SK-N-SH (cell line): ENCODE measurements at regions not wholly inside any gene's neighbourhood (a gene's known extent, or its start where the extent isn't known, plus 50 kb on each side); places are given as distances from the start of the nearest gene placed in this dataset.

Experiments used
- CTCF ChIA-PET: fragments of 300-600, 350-600 bp; formaldehyde crosslinking; extraction: SDS; loops from one replicate; lab custom pipeline; 2021; lab: Yijun Ruan, JAX
- POLR2A ChIA-PET: fragments of 350-600 bp; sonication (Branson Sonifier 250); formaldehyde crosslinking; extraction: SDS; loops from one replicate; lab custom pipeline; 2020; ENCODE audit warnings: antibody characterized with exemption, inconsistent platforms; lab: Yijun Ruan, JAX
- DNase-seq: peaks from one replicate; pipeline ENCODE4 v3.0.0; 2012
- H2AFZ ChIP-seq: fragments of 200-600 bp; sonication (generic); 2 replicates; pipeline ENCODE4 v1.8.1; 2016; ENCODE audit warnings: antibody characterized with exemption, mild to moderate bottlenecking, low read depth
- H3F3A ChIP-seq: fragments of 200-600 bp; sonication (generic); replicated peaks from 2 replicates; pipeline ENCODE3; 2016; ENCODE audit warnings: antibody characterized with exemption, mild to moderate bottlenecking; ENCODE audit not compliant: insufficient read depth
- H3K27ac ChIP-seq, 2 experiments: fragments of 200-500 bp in 1 of 2; fragments of 200-600 bp in 1 of 2; sonication (Bioruptor generic) in 1 of 2; sonication (generic), shearing (Covaris generic) in 1 of 2; 2 replicates each; pipeline versions ENCODE4 v1.5.1 to v1.6.1; 2014 to 2016; ENCODE audit warnings: low read depth in 2 of 2, inconsistent platforms in 1 of 2, low read length in 1 of 2, mild to moderate bottlenecking in 1 of 2, mixed read lengths in 1 of 2
- H3K27me3 ChIP-seq: fragments of 200-600 bp; sonication (generic), shearing (Covaris generic); 2 replicates; pipeline ENCODE4 v1.6.1; 2016; ENCODE audit warnings: mixed run types; ENCODE audit not compliant: insufficient read depth
- H3K36me3 ChIP-seq, 2 experiments: fragments of 200-500 bp in 1 of 2; fragments of 200-600 bp in 1 of 2; sonication (Bioruptor generic) in 1 of 2; sonication (generic) in 1 of 2; replicated peaks in 1 of 2; 2 replicates each; pipeline versions ENCODE3 to v1.5.1; 2014 to 2016; ENCODE audit warnings: low read length in 1 of 2, mild to moderate bottlenecking in 1 of 2; ENCODE audit not compliant: insufficient read depth in 2 of 2, control insufficient read depth in 1 of 2
- H3K4me1 ChIP-seq, 2 experiments: fragments of 200-500 bp in 1 of 2; fragments of 200-600 bp in 1 of 2; sonication (Bioruptor generic) in 1 of 2; sonication (generic), shearing (Covaris generic) in 1 of 2; 2 replicates each; pipeline versions ENCODE4 v1.5.1 to v1.6.1; 2014 to 2016; ENCODE audit warnings: low read depth in 1 of 2, low read length in 1 of 2, mixed run types in 1 of 2; ENCODE audit not compliant: insufficient read depth in 2 of 2, control insufficient read depth in 1 of 2
- H3K4me2 ChIP-seq: fragments of 200-600 bp; sonication (generic), shearing (Covaris generic); 2 replicates; pipeline ENCODE4 v1.6.1; 2017; ENCODE audit warnings: mixed run types
- H3K4me3 ChIP-seq, 2 experiments: fragments of 200-500 bp in 1 of 2; fragments of 200-600 bp in 1 of 2; sonication (Bioruptor generic) in 1 of 2; sonication (generic), shearing (Covaris generic) in 1 of 2; 2 replicates each; pipeline versions ENCODE4 v1.5.1 to v1.8.1; 2014 to 2016; ENCODE audit warnings: low read depth in 2 of 2, inconsistent platforms in 1 of 2, low read length in 1 of 2, mild to moderate bottlenecking in 1 of 2, mixed read lengths in 1 of 2, moderate library complexity in 1 of 2
- H3K79me2 ChIP-seq: fragments of 200-600 bp; sonication (generic); 2 replicates; pipeline ENCODE4 v1.8.1; 2017; ENCODE audit warnings: mild to moderate bottlenecking; ENCODE audit not compliant: insufficient read depth
- H3K9ac ChIP-seq: fragments of 200-600 bp; sonication (generic); 2 replicates; pipeline ENCODE4 v1.6.1; 2017; ENCODE audit warnings: mixed run types
- H3K9me2 ChIP-seq: fragments of 200-600 bp; sonication (generic); 2 replicates; pipeline ENCODE4 v1.6.1; 2017; ENCODE audit warnings: mixed run types
- H3K9me3 ChIP-seq: fragments of 200-600 bp; sonication (generic); 2 replicates; pipeline ENCODE4 v1.6.1; 2017; ENCODE audit warnings: mixed run types, mild to moderate bottlenecking, moderate library complexity
- H4K20me1 ChIP-seq: fragments of 200-600 bp; sonication (generic); 2 replicates; pipeline ENCODE4 v1.6.1; 2017; ENCODE audit warnings: mild to moderate bottlenecking, mixed run types; ENCODE audit not compliant: insufficient read depth
- EP300 ChIP-seq, 2 experiments: IDR thresholded peaks; 2 replicates each; pipeline versions ENCODE4 v1.4.0 to v1.6.1; 2012; ENCODE audit warnings: borderline replicate concordance in 1 of 2, low read depth in 1 of 2, low read length in 1 of 2
- FOXJ3 ChIP-seq: sonication (generic); formaldehyde crosslinking; IDR thresholded peaks from 2 replicates; pipeline ENCODE4 v1.5.1; 2020; ENCODE audit warnings: mild to moderate bottlenecking, missing genetic modification reagents
- FOXM1 ChIP-seq: IDR thresholded peaks from 2 replicates; pipeline ENCODE4 v1.4.0; 2012; ENCODE audit warnings: low read depth, mild to moderate bottlenecking
- GABPA ChIP-seq: IDR thresholded peaks from 2 replicates; pipeline ENCODE4 v1.4.0; 2012; ENCODE audit warnings: low read depth, mild to moderate bottlenecking
- MXI1 ChIP-seq: IDR thresholded peaks from 2 replicates; pipeline ENCODE4 v1.6.1; 2012; ENCODE audit warnings: mild to moderate bottlenecking, low read depth, low read length, improper control_type of control experiment
- NFIC ChIP-seq: IDR thresholded peaks from 2 replicates; pipeline ENCODE4 v1.4.0; 2012; ENCODE audit warnings: borderline replicate concordance
- POLR2AphosphoS5 ChIP-seq: IDR thresholded peaks from 2 replicates; pipeline ENCODE4 v1.6.1; 2012; ENCODE audit warnings: low read depth, low read length
- RFX5 ChIP-seq: IDR thresholded peaks from 2 replicates; pipeline ENCODE4 v1.6.1; 2012; ENCODE audit warnings: mild to moderate bottlenecking, improper control_type of control experiment, low read length
- RXRA ChIP-seq: IDR thresholded peaks from 2 replicates; pipeline ENCODE4 v1.4.0; 2012; ENCODE audit warnings: low read depth, mild to moderate bottlenecking, borderline replicate concordance
- SMC3 ChIP-seq: IDR thresholded peaks from 2 replicates; pipeline ENCODE4 v1.6.1; 2012; ENCODE audit warnings: low read depth, low read length, improper control_type of control experiment
- TAF1 ChIP-seq: IDR thresholded peaks from 2 replicates; pipeline ENCODE4 v1.6.1; 2012; ENCODE audit warnings: low read depth, mild to moderate bottlenecking, low read length, moderate library complexity, borderline replicate concordance
- TCF12 ChIP-seq: IDR thresholded peaks from 2 replicates; pipeline ENCODE4 v1.4.0; 2012
- TEAD4 ChIP-seq: IDR thresholded peaks from 2 replicates; pipeline ENCODE4 v1.4.0; 2012; ENCODE audit warnings: mild to moderate bottlenecking, borderline replicate concordance; ENCODE audit not compliant: insufficient read depth
- WGBS: methylation state at CpG from one replicate; pipeline ENCODE4 v1.1.6; 2017; ENCODE audit warnings: low lambda C conversion rate; 5-methylcytosine and 5-hydroxymethylcytosine counted together
- TF ChIP-seq, protein P1 (sequence below): IDR thresholded peaks from 2 replicates; pipeline ENCODE4 v1.4.0; 2012; ENCODE audit warnings: low read depth, borderline replicate concordance
- TF ChIP-seq, protein P2 (sequence below): fragments of 150-350 bp; IDR thresholded peaks from 2 replicates; pipeline ENCODE4 v1.6.1; 2017; ENCODE audit warnings: antibody characterized with exemption, low read length, low read depth, borderline replicate concordance
- TF ChIP-seq, protein P3 (sequence below): IDR thresholded peaks from 2 replicates; pipeline ENCODE4 v1.6.1; 2012; ENCODE audit warnings: mild to moderate bottlenecking, low read depth, low read length, moderate library complexity
- TF ChIP-seq, protein P4 (sequence below): IDR thresholded peaks from 2 replicates; pipeline ENCODE4 v1.4.0; 2012; ENCODE audit warnings: low read depth
- TF ChIP-seq, protein P5 (sequence below): IDR thresholded peaks from 2 replicates; pipeline ENCODE4; 2012

DNA sequence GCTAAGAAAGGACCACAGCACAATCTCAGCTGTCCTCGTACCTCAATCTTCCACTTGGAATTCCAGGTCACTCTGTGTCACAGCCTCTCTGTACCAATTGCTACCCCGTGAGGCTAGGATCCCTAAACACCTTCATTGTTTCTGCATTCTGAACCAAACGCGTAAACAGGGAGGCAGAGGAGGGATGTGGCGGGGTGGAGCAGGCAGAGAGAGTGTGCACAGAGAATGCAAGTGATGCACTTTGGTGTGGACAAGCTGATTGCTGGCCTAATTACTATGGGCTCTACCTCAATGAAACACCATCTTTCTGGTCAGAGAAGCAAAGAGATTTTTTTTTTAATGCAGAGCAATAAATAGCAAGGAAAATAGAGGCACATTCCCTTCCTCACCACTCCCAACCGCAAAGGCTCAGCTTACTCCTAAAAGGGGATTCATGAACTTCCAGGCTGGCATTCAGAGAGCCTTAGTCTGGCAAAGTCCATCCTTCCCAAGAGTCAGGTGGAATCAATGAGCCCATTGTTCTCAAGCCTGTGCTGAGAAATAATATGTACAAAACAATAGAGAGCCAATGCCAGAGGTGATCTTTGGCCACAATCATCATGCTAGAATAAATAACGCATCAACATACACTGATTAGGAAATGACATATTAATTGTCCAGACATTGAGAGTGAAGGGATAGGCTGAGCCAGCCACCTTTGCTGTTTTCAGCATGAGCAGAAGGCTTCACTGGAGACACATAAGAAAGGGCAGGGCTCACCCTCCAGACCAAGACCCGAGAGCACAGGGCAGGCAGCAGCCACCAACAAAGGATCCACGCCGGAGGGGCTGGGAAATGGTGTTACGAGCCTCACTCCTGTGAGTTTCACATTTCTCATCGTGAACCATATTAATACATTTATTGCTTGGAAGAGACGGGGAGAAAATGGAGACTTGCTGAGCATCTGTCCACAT, 278.8 kb downstream of the ENC1 start:
- ChIA-PET POLR2A (no interaction called here), CTCF (interaction anchor here (0.6 to 1.0 kb wide), 2 partner anchors 24 to 1552 kb away, joined by 3 read pairs; no protein-coding TSS in a partner anchor)
- no peak overlapping the region for H2AFZ ChIP-seq
- H3K9ac ChIP-seq, result no peak overlapping the region
- H3K9me2 ChIP-seq, result no peaks in the 10 kb centered on the region
- no peaks in the 10 kb centered on the region for H3F3A ChIP-seq
- H4K20me1 ChIP-seq, result no peaks in the 10 kb centered on the region
- no peak overlapping the region for H3K27ac ChIP-seq
- DNase-seq, result no peak
- H3K4me3 ChIP-seq, result no peak overlapping the region
- no peaks in the 10 kb centered on the region for H3K36me3 ChIP-seq
- H3K4me1 ChIP-seq, result no peaks in the 10 kb centered on the region; a peak in 1 of 4 replicates
- 76% methylated on average over 12 of the region's 13 CpGs for WGBS
- TF ChIP-seq MXI1 (no peak), NFIC (no peak), FOXM1 (no peak), TAF1 (no peak), RXRA (no peak), TCF12 (no peak), RFX5 (no peak), TEAD4 (no peak), POLR2AphosphoS5 (no peak), GABPA (no peak)
- TF ChIP-seq, protein P1, sequence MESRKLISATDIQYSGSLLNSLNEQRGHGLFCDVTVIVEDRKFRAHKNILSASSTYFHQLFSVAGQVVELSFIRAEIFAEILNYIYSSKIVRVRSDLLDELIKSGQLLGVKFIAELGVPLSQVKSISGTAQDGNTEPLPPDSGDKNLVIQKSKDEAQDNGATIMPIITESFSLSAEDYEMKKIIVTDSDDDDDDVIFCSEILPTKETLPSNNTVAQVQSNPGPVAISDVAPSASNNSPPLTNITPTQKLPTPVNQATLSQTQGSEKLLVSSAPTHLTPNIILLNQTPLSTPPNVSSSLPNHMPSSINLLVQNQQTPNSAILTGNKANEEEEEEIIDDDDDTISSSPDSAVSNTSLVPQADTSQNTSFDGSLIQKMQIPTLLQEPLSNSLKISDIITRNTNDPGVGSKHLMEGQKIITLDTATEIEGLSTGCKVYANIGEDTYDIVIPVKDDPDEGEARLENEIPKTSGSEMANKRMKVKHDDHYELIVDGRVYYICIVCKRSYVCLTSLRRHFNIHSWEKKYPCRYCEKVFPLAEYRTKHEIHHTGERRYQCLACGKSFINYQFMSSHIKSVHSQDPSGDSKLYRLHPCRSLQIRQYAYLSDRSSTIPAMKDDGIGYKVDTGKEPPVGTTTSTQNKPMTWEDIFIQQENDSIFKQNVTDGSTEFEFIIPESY, result no peak
- no peaks in the 10 kb centered on the region for H3K9me3 ChIP-seq
- H3K4me2 ChIP-seq, result no peak overlapping the region
- no peaks in the 10 kb centered on the region for H3K79me2 ChIP-seq
- H3K27me3 ChIP-seq, result no peaks in the 10 kb centered on the region

DNA sequence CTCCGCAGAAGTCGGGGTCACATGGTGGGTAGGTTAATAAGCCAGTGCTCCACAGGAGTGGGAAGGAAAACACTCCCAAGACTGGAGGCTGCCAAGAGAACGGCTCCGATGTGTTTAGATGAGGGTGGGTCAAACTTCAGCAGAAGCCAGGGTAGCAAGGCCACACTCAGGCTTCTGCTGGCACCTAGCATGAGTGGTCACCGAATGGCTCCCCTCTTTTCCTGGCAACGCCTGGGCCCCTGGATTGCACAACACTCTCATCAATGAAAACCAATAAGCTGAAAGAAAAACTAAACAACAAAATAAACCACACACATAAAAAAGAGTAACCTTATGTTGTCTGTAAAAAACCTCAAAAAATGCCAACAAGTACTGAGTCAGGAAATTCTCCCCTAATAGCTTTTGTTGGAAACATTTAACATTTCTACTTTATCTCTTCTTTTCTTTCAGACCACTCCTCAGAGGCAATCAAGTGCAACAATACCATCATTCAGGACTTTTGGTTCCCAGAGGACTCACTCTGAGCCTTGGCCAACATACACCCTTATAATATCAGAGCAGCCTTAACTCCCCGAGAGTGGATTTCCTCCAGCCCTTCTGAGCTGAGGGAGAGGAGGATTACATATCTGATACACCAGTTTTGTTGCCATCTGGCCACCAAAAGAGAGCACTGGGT, 279.9 kb downstream of the ENC1 start:
- Histone ChIP-seq H3K9ac (no peak overlapping the region), H3K27me3 (no peaks in the 10 kb centered on the region), H3K4me1 (no peaks in the 10 kb centered on the region; a peak in 1 of 4 replicates), H3F3A (no peaks in the 10 kb centered on the region), H3K79me2 (no peaks in the 10 kb centered on the region), H3K36me3 (no peaks in the 10 kb centered on the region), H3K4me3 (no peak overlapping the region), H4K20me1 (no peaks in the 10 kb centered on the region), H3K9me3 (no peaks in the 10 kb centered on the region), H3K4me2 (no peak overlapping the region), H2AFZ (no peak overlapping the region), H3K9me2 (no peaks in the 10 kb centered on the region), H3K27ac (no peak overlapping the region)
- POLR2A ChIA-PET, result no interaction called here
- CTCF ChIA-PET, result interaction anchor here (1.0 kb wide), 1 partner anchor 23 kb away, joined by 3 read pairs; no protein-coding TSS in a partner anchor
- WGBS, result 68% methylated on average over 7 of the region's 7 CpGs
- no peak for DNase-seq
- TF ChIP-seq, protein P2, sequence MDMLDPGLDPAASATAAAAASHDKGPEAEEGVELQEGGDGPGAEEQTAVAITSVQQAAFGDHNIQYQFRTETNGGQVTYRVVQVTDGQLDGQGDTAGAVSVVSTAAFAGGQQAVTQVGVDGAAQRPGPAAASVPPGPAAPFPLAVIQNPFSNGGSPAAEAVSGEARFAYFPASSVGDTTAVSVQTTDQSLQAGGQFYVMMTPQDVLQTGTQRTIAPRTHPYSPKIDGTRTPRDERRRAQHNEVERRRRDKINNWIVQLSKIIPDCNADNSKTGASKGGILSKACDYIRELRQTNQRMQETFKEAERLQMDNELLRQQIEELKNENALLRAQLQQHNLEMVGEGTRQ, result no peak
- TF ChIP-seq, protein P3, sequence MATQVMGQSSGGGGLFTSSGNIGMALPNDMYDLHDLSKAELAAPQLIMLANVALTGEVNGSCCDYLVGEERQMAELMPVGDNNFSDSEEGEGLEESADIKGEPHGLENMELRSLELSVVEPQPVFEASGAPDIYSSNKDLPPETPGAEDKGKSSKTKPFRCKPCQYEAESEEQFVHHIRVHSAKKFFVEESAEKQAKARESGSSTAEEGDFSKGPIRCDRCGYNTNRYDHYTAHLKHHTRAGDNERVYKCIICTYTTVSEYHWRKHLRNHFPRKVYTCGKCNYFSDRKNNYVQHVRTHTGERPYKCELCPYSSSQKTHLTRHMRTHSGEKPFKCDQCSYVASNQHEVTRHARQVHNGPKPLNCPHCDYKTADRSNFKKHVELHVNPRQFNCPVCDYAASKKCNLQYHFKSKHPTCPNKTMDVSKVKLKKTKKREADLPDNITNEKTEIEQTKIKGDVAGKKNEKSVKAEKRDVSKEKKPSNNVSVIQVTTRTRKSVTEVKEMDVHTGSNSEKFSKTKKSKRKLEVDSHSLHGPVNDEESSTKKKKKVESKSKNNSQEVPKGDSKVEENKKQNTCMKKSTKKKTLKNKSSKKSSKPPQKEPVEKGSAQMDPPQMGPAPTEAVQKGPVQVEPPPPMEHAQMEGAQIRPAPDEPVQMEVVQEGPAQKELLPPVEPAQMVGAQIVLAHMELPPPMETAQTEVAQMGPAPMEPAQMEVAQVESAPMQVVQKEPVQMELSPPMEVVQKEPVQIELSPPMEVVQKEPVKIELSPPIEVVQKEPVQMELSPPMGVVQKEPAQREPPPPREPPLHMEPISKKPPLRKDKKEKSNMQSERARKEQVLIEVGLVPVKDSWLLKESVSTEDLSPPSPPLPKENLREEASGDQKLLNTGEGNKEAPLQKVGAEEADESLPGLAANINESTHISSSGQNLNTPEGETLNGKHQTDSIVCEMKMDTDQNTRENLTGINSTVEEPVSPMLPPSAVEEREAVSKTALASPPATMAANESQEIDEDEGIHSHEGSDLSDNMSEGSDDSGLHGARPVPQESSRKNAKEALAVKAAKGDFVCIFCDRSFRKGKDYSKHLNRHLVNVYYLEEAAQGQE, result no peak
- TF ChIP-seq FOXJ3 (CRISPR knock-in tag), result no peak
- no peak for TF ChIP-seq SMC3
- TF ChIP-seq GABPA, result no peak
- TF ChIP-seq, protein P4, sequence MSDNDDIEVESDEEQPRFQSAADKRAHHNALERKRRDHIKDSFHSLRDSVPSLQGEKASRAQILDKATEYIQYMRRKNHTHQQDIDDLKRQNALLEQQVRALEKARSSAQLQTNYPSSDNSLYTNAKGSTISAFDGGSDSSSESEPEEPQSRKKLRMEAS, result no peak
- no peak for TF ChIP-seq EP300 (IDR thresholded peaks at IDR 0.05; ENCODE audit: borderline replicate concordance in 1 of 2, low read depth in 1 of 2, low read length in 1 of 2)
- no peak for TF ChIP-seq RFX5
- TF ChIP-seq TEAD4, result no peak
- TF ChIP-seq, protein P5, sequence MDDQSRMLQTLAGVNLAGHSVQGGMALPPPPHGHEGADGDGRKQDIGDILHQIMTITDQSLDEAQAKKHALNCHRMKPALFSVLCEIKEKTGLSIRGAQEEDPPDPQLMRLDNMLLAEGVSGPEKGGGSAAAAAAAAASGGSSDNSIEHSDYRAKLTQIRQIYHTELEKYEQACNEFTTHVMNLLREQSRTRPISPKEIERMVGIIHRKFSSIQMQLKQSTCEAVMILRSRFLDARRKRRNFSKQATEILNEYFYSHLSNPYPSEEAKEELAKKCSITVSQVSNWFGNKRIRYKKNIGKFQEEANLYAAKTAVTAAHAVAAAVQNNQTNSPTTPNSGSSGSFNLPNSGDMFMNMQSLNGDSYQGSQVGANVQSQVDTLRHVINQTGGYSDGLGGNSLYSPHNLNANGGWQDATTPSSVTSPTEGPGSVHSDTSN, result no peak
